ENCODE measurements at regions not wholly inside any gene's neighbourhood (a gene's known extent, or its start where the extent isn't known, plus 50 kb on each side); places are given as distances from the start of the nearest gene placed in this dataset.
"Not testable (repeated sequence)": the region's sequence is repeated elsewhere in the genome, so short reads cannot be mapped to it uniquely, and the experiment has no call there.

GRCh38 chr4:116020141-116020722 is 906.8 kb upstream of the NDST4 start:
- no peak for DNase-seq (ENCODE audit: low read depth)

GRCh38 chr4:116018831-116019230 is 905.4 kb upstream of the NDST4 start:
- DNase-seq (ENCODE audit: low read depth): no peak

GRCh38 chr4:116016201-116016600 is 902.8 kb upstream of the NDST4 start:
- no peak for DNase-seq (ENCODE audit: low read depth)

GRCh38 chr4:116015549-116015948 is 902.1 kb upstream of the NDST4 start:
- DNase-seq (ENCODE audit: low read depth): no peak

GRCh38 chr4:116015062-116015461 is 901.6 kb upstream of the NDST4 start:
- DNase-seq (ENCODE audit: low read depth): no peak

GRCh38 chr4:116010923-116011322 is 897.5 kb upstream of the NDST4 start:
- DNase-seq (ENCODE audit: low read depth): no peak

GRCh38 chr4:116005806-116006088 is 892.3 kb upstream of the NDST4 start:
- no peak for DNase-seq (ENCODE audit: low read depth)

- no peak for DNase-seq (ENCODE audit: low read depth)
These were observed 891.8 kb upstream of the NDST4 start for GRCh38 chr4:116005037-116005805.

- DNase-seq (ENCODE audit: low read depth): no peak
These were observed 887.9 kb upstream of the NDST4 start for GRCh38 chr4:116001291-116001690.

GRCh38 chr4:115986573-115986972 is 873.2 kb upstream of the NDST4 start:
- no peak for DNase-seq (ENCODE audit: low read depth)

- not testable (repeated sequence) for DNase-seq (ENCODE audit: low read depth)
These were observed 862.1 kb upstream of the NDST4 start for GRCh38 chr4:115975421-115976001.

GRCh38 chr4:115973768-115974167 is 860.3 kb upstream of the NDST4 start:
- DNase-seq (ENCODE audit: low read depth): no peak

- no peak for DNase-seq (ENCODE audit: low read depth)
These were observed 859.5 kb upstream of the NDST4 start for GRCh38 chr4:115972967-115973366.

- DNase-seq (ENCODE audit: low read depth): no peak
These were observed 857.4 kb upstream of the NDST4 start for GRCh38 chr4:115970859-115971258.

- DNase-seq (ENCODE audit: low read depth): no peak
These were observed 856.3 kb upstream of the NDST4 start for GRCh38 chr4:115969756-115970155.

GRCh38 chr4:115965588-115965987 is 852.2 kb upstream of the NDST4 start:
- no peak for DNase-seq (ENCODE audit: low read depth)

- DNase-seq (ENCODE audit: low read depth): not testable (repeated sequence)
These were observed 842.8 kb upstream of the NDST4 start for GRCh38 chr4:115956054-115956796.

GRCh38 chr4:115950806-115951205 is 837.4 kb upstream of the NDST4 start:
- no peak for DNase-seq (ENCODE audit: low read depth)

- not testable (repeated sequence) for DNase-seq (ENCODE audit: low read depth)
These were observed 836.7 kb upstream of the NDST4 start for GRCh38 chr4:115949974-115950743.

GRCh38 chr4:115945026-115945425 is 831.6 kb upstream of the NDST4 start:
- DNase-seq (ENCODE audit: low read depth): no peak

- no peak for DNase-seq (ENCODE audit: low read depth)
These were observed 830.9 kb upstream of the NDST4 start for GRCh38 chr4:115944146-115944905.
